MM.1S (cell line): ENCODE measurements at regions not wholly inside any gene's neighbourhood (a gene's known extent, or its start where the extent isn't known, plus 50 kb on each side); places are given as distances from the start of the nearest gene placed in this dataset.

Experiments
- EZH2 ChIP-seq: fragments of 300-600 bp; sonication (generic); optimal IDR thresholded peaks from 2 replicates; pipeline ENCODE3; 2017; ENCODE audit warnings: low read depth, mild to moderate bottlenecking, antibody characterized with exemption, low read length, mixed read lengths
- TF ChIP-seq, protein P1 (sequence below): fragments of 300-600 bp; sonication (generic); IDR thresholded peaks from 2 replicates; pipeline ENCODE4 v1.5.1; 2016; ENCODE audit warnings: antibody characterized with exemption, low read length, mixed read lengths

DNA sequence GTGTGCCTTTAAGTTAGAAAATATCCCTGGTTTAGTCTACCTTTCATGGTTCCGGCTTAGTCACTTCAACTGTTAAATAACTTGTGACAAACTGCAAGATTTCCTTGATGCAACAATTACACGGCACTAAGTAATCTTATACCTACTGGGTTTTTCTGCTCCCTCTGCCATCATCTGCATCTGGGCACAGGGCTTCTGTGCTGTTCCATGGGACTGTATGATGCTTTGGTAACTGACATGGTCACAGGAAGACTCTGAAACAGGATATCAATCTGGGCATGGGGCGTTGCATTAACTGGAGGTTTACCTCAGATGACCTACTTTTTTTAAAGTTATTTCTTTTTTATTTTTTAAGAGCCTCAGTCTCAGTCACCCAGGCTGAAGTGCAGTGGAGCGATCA lies 365.4 kb downstream of the SS18 start:
- TF ChIP-seq, protein P1, sequence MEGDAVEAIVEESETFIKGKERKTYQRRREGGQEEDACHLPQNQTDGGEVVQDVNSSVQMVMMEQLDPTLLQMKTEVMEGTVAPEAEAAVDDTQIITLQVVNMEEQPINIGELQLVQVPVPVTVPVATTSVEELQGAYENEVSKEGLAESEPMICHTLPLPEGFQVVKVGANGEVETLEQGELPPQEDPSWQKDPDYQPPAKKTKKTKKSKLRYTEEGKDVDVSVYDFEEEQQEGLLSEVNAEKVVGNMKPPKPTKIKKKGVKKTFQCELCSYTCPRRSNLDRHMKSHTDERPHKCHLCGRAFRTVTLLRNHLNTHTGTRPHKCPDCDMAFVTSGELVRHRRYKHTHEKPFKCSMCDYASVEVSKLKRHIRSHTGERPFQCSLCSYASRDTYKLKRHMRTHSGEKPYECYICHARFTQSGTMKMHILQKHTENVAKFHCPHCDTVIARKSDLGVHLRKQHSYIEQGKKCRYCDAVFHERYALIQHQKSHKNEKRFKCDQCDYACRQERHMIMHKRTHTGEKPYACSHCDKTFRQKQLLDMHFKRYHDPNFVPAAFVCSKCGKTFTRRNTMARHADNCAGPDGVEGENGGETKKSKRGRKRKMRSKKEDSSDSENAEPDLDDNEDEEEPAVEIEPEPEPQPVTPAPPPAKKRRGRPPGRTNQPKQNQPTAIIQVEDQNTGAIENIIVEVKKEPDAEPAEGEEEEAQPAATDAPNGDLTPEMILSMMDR, result no peak
- TF ChIP-seq EZH2, result no peak
